ENCODE measurements at regions not wholly inside any gene's neighbourhood (a gene's known extent, or its start where the extent isn't known, plus 50 kb on each side); places are given as distances from the start of the nearest gene placed in this dataset.

GRCh38 chr3:117657278-117657677 is 947.7 kb downstream of the TUSC7 start:
- TF ChIP-seq RAD21 (IDR thresholded peaks at IDR 0.05; ENCODE audit: low read length): no peak
- TF ChIP-seq, protein P1, sequence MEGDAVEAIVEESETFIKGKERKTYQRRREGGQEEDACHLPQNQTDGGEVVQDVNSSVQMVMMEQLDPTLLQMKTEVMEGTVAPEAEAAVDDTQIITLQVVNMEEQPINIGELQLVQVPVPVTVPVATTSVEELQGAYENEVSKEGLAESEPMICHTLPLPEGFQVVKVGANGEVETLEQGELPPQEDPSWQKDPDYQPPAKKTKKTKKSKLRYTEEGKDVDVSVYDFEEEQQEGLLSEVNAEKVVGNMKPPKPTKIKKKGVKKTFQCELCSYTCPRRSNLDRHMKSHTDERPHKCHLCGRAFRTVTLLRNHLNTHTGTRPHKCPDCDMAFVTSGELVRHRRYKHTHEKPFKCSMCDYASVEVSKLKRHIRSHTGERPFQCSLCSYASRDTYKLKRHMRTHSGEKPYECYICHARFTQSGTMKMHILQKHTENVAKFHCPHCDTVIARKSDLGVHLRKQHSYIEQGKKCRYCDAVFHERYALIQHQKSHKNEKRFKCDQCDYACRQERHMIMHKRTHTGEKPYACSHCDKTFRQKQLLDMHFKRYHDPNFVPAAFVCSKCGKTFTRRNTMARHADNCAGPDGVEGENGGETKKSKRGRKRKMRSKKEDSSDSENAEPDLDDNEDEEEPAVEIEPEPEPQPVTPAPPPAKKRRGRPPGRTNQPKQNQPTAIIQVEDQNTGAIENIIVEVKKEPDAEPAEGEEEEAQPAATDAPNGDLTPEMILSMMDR (IDR thresholded peaks at IDR 0.05): no peak
- no peak for TF ChIP-seq POLR2AphosphoS5 (IDR thresholded peaks at IDR 0.05; ENCODE audit: low read depth, low read length)
- no peak for TF ChIP-seq MXI1 (IDR thresholded peaks at IDR 0.05; ENCODE audit: low read depth, low read length)
- no peak for TF ChIP-seq TAF1 (IDR thresholded peaks at IDR 0.05; ENCODE audit: borderline replicate concordance, low read depth, low read length)
- TF ChIP-seq GABPA (IDR thresholded peaks at IDR 0.05; ENCODE audit: low read depth): no peak
